Stimulated activated effector memory CD8-positive, alpha-beta T cell treated with anti-CD3 and anti-CD28 coated beads, Interleukin-12 subunit alpha, Interleukin-12 subunit beta, amount 100 ng/mL, for 72 hours (primary cell): ENCODE measurements at regions not wholly inside any gene's neighbourhood (a gene's known extent, or its start where the extent isn't known, plus 50 kb on each side); places are given as distances from the start of the nearest gene placed in this dataset.
"Not testable (repeated sequence)": the region's sequence is repeated elsewhere in the genome, so short reads cannot be mapped to it uniquely, and the experiment has no call there.

Source experiments
- ATAC-seq: fragments of 150-1000 bp; cut with Tn5 transposase; 2 replicates; pipeline ENCODE4 v1.10.0; 2021
- DNase-seq, 2 donors: peaks; one replicate each; pipeline ENCODE4 v3.0.0; 2021 to 2022; ENCODE audit warnings: low spot score in 2 of 2
- H3K27ac Mint-ChIP-seq: one replicate; pipeline ENCODE4 v1.8.0; 2022; ENCODE audit warnings: mild to moderate bottlenecking, mixed read lengths
- H3K36me3 Mint-ChIP-seq: one replicate; pipeline ENCODE4 v1.8.0; 2022; ENCODE audit warnings: mild to moderate bottlenecking, mixed read lengths
- H3K4me1 Mint-ChIP-seq: one replicate; pipeline ENCODE4 v1.8.0; 2022; ENCODE audit warnings: mixed read lengths
- H3K4me3 Mint-ChIP-seq: one replicate; pipeline ENCODE4 v1.8.0; 2022; ENCODE audit warnings: mild to moderate bottlenecking, mixed read lengths
- H3K9me3 Mint-ChIP-seq: one replicate; pipeline ENCODE4 v1.8.0; 2022; ENCODE audit warnings: mixed read lengths

- not testable (repeated sequence) for H3K27ac Mint-ChIP-seq, H3K9me3 Mint-ChIP-seq, H3K4me1 Mint-ChIP-seq, H3K4me3 Mint-ChIP-seq, DNase-seq, ATAC-seq, H3K36me3 Mint-ChIP-seq
These were observed 4092.8 kb upstream of the TPTE start for GRCh38 chr21:6428498-6429092.

GRCh38 chr21:6429924-6430323 is 4091.5 kb upstream of the TPTE start:
- not testable (repeated sequence) for H3K4me1 Mint-ChIP-seq, ATAC-seq, DNase-seq, H3K36me3 Mint-ChIP-seq, H3K27ac Mint-ChIP-seq, H3K9me3 Mint-ChIP-seq, H3K4me3 Mint-ChIP-seq

GRCh38 chr21:6433149-6433548 is 4088.2 kb upstream of the TPTE start:
- not testable (repeated sequence) for DNase-seq, H3K27ac Mint-ChIP-seq, H3K4me3 Mint-ChIP-seq, H3K9me3 Mint-ChIP-seq, H3K36me3 Mint-ChIP-seq, H3K4me1 Mint-ChIP-seq, ATAC-seq

GRCh38 chr21:6436205-6436604 is 4085.2 kb upstream of the TPTE start:
- H3K4me3 Mint-ChIP-seq, H3K4me1 Mint-ChIP-seq, H3K36me3 Mint-ChIP-seq, H3K27ac Mint-ChIP-seq, DNase-seq, H3K9me3 Mint-ChIP-seq, ATAC-seq: not testable (repeated sequence)

GRCh38 chr21:6436971-6437833 is 4084.2 kb upstream of the TPTE start:
- not testable (repeated sequence) for H3K9me3 Mint-ChIP-seq, H3K4me1 Mint-ChIP-seq, H3K36me3 Mint-ChIP-seq, H3K4me3 Mint-ChIP-seq, DNase-seq
- peak; percentile 60 for ATAC-seq
- peak overlapping the region; percentile 50 for H3K27ac Mint-ChIP-seq

GRCh38 chr21:6437834-6438187 is 4083.6 kb upstream of the TPTE start:
- not testable (repeated sequence) for H3K36me3 Mint-ChIP-seq, H3K27ac Mint-ChIP-seq, H3K9me3 Mint-ChIP-seq, H3K4me1 Mint-ChIP-seq, DNase-seq, H3K4me3 Mint-ChIP-seq
- peak; percentile 61 for ATAC-seq

GRCh38 chr21:6439058-6439457 is 4082.3 kb upstream of the TPTE start:
- H3K4me1 Mint-ChIP-seq, H3K36me3 Mint-ChIP-seq, H3K27ac Mint-ChIP-seq, ATAC-seq, DNase-seq, H3K9me3 Mint-ChIP-seq, H3K4me3 Mint-ChIP-seq: not testable (repeated sequence)

GRCh38 chr21:6454648-6455340 is 4066.6 kb upstream of the TPTE start:
- H3K27ac Mint-ChIP-seq, H3K9me3 Mint-ChIP-seq, H3K4me1 Mint-ChIP-seq, DNase-seq, H3K36me3 Mint-ChIP-seq, ATAC-seq, H3K4me3 Mint-ChIP-seq: not testable (repeated sequence)

- ATAC-seq, H3K9me3 Mint-ChIP-seq, H3K36me3 Mint-ChIP-seq, H3K4me3 Mint-ChIP-seq, H3K27ac Mint-ChIP-seq, H3K4me1 Mint-ChIP-seq, DNase-seq: not testable (repeated sequence)
These were observed 4065.2 kb upstream of the TPTE start for GRCh38 chr21:6456011-6456661.

- not testable (repeated sequence) for DNase-seq, H3K4me3 Mint-ChIP-seq, H3K36me3 Mint-ChIP-seq, H3K9me3 Mint-ChIP-seq, H3K4me1 Mint-ChIP-seq, ATAC-seq, H3K27ac Mint-ChIP-seq
These were observed 4061.6 kb upstream of the TPTE start for GRCh38 chr21:6459761-6460160.

GRCh38 chr21:6461358-6461757 is 4060.0 kb upstream of the TPTE start:
- not testable (repeated sequence) for DNase-seq, H3K4me3 Mint-ChIP-seq, ATAC-seq, H3K4me1 Mint-ChIP-seq, H3K36me3 Mint-ChIP-seq, H3K9me3 Mint-ChIP-seq, H3K27ac Mint-ChIP-seq

GRCh38 chr21:6464419-6464818 is 4057.0 kb upstream of the TPTE start:
- ATAC-seq, DNase-seq, H3K4me1 Mint-ChIP-seq, H3K4me3 Mint-ChIP-seq, H3K27ac Mint-ChIP-seq, H3K36me3 Mint-ChIP-seq, H3K9me3 Mint-ChIP-seq: not testable (repeated sequence)

GRCh38 chr21:6466081-6466698 is 4055.2 kb upstream of the TPTE start:
- H3K36me3 Mint-ChIP-seq, H3K27ac Mint-ChIP-seq, H3K4me1 Mint-ChIP-seq, ATAC-seq, DNase-seq, H3K4me3 Mint-ChIP-seq, H3K9me3 Mint-ChIP-seq: not testable (repeated sequence)

- not testable (repeated sequence) for H3K4me3 Mint-ChIP-seq, H3K4me1 Mint-ChIP-seq, DNase-seq, H3K9me3 Mint-ChIP-seq, H3K27ac Mint-ChIP-seq, H3K36me3 Mint-ChIP-seq
- peak; percentile 44 for ATAC-seq
These were observed 4054.7 kb upstream of the TPTE start for GRCh38 chr21:6466707-6467106.

- H3K9me3 Mint-ChIP-seq, H3K4me3 Mint-ChIP-seq, H3K36me3 Mint-ChIP-seq, DNase-seq, H3K27ac Mint-ChIP-seq, H3K4me1 Mint-ChIP-seq: not testable (repeated sequence)
- peak; percentile 34 for ATAC-seq
These were observed 4054.1 kb upstream of the TPTE start for GRCh38 chr21:6467189-6467774.
